ENCODE measurements at regions not wholly inside any gene's neighbourhood (a gene's known extent, or its start where the extent isn't known, plus 50 kb on each side); places are given as distances from the start of the nearest gene placed in this dataset.

GRCh38 chr2:59777120-59777519, 776.3 kb downstream of the BCL11A start:
- no peaks in the 10 kb centered on the region for H3K27me3 ChIP-seq (ENCODE audit: control insufficient read depth in 2 of 2, insufficient read depth in 1 of 2, low read length in 1 of 2)
- H3K4me3 ChIP-seq (ENCODE audit: low read length in 2 of 2): no peak overlapping the region
- DNase-seq (ENCODE audit: low read depth in 6 of 9, low spot score in 9 of 9): no peak
- H3K36me3 ChIP-seq (ENCODE audit: control insufficient read depth in 2 of 2, insufficient read depth in 2 of 2, low read length in 1 of 2): no peaks in the 10 kb centered on the region
- WGBS: 79% methylated on average over 3 of the region's 3 CpGs
- no peak overlapping the region for H3K27ac ChIP-seq (ENCODE audit: low read depth in 1 of 2, low read length in 1 of 2)
- no peaks in the 10 kb centered on the region for H3K9me3 ChIP-seq (ENCODE audit: control insufficient read depth in 2 of 2, insufficient read depth in 1 of 2, low read length in 1 of 2)
- no peaks in the 10 kb centered on the region for H3K4me1 ChIP-seq (ENCODE audit: control insufficient read depth in 2 of 2, insufficient read depth in 2 of 2, low read length in 2 of 2)

GRCh38 chr2:59776726-59777008, 776.8 kb downstream of the BCL11A start:
- Histone ChIP-seq H3K9me3 (ENCODE audit: control insufficient read depth in 2 of 2, insufficient read depth in 1 of 2, low read length in 1 of 2) (no peaks in the 10 kb centered on the region), H3K4me3 (ENCODE audit: low read length in 2 of 2) (no peak overlapping the region), H3K27ac (ENCODE audit: low read depth in 1 of 2, low read length in 1 of 2) (no peak overlapping the region), H3K36me3 (ENCODE audit: control insufficient read depth in 2 of 2, insufficient read depth in 2 of 2, low read length in 1 of 2) (no peaks in the 10 kb centered on the region), H3K27me3 (ENCODE audit: control insufficient read depth in 2 of 2, insufficient read depth in 1 of 2, low read length in 1 of 2) (no peaks in the 10 kb centered on the region), H3K4me1 (ENCODE audit: control insufficient read depth in 2 of 2, insufficient read depth in 2 of 2, low read length in 2 of 2) (no peaks in the 10 kb centered on the region)
- 94% methylated on average over 1 of the region's 1 CpG for WGBS
- DNase-seq (ENCODE audit: low read depth in 6 of 9, low spot score in 9 of 9): no peak

- no peak overlapping the region for H3K27ac ChIP-seq (ENCODE audit: low read depth in 1 of 2, low read length in 1 of 2)
- WGBS: 95% methylated on average over 2 of the region's 2 CpGs
Measured at GRCh38 chr2:59774821-59775433, 778.5 kb downstream of the BCL11A start.

GRCh38 chr2:59770651-59771050, 782.8 kb downstream of the BCL11A start:
- Histone ChIP-seq H3K4me3 (ENCODE audit: low read length in 2 of 2) (no peak overlapping the region), H3K27ac (ENCODE audit: low read depth in 1 of 2, low read length in 1 of 2) (no peak overlapping the region), H3K36me3 (ENCODE audit: control insufficient read depth in 2 of 2, insufficient read depth in 2 of 2, low read length in 1 of 2) (no peaks in the 10 kb centered on the region), H3K27me3 (ENCODE audit: control insufficient read depth in 2 of 2, insufficient read depth in 1 of 2, low read length in 1 of 2) (no peaks in the 10 kb centered on the region), H3K9me3 (ENCODE audit: control insufficient read depth in 2 of 2, insufficient read depth in 1 of 2, low read length in 1 of 2) (no peaks in the 10 kb centered on the region), H3K4me1 (ENCODE audit: control insufficient read depth in 2 of 2, insufficient read depth in 2 of 2, low read length in 2 of 2) (peaks cover 2 to 6% of the 10 kb centered on the region in 2 donors)
- DNase-seq (ENCODE audit: low read depth in 6 of 9, low spot score in 9 of 9): no peak
- WGBS: 97% methylated on average over 2 of the region's 2 CpGs

More at GRCh38 chr2:59774821-59775433, 778.5 kb downstream of the BCL11A start:
- no peak for DNase-seq (ENCODE audit: low read depth in 6 of 9, low spot score in 9 of 9)
- no peaks in the 10 kb centered on the region for H3K27me3 ChIP-seq (ENCODE audit: control insufficient read depth in 2 of 2, insufficient read depth in 1 of 2, low read length in 1 of 2)
- H3K4me3 ChIP-seq (ENCODE audit: low read length in 2 of 2): no peak overlapping the region
- H3K4me1 ChIP-seq (ENCODE audit: control insufficient read depth in 2 of 2, insufficient read depth in 2 of 2, low read length in 2 of 2): peaks cover 0 to 2% of the 10 kb centered on the region in 2 donors
- no peaks in the 10 kb centered on the region for H3K36me3 ChIP-seq (ENCODE audit: control insufficient read depth in 2 of 2, insufficient read depth in 2 of 2, low read length in 1 of 2)
- H3K9me3 ChIP-seq (ENCODE audit: control insufficient read depth in 2 of 2, insufficient read depth in 1 of 2, low read length in 1 of 2): no peaks in the 10 kb centered on the region

- Histone ChIP-seq H3K27me3 (ENCODE audit: control insufficient read depth in 2 of 2, insufficient read depth in 1 of 2, low read length in 1 of 2) (no peaks in the 10 kb centered on the region), H3K9me3 (ENCODE audit: control insufficient read depth in 2 of 2, insufficient read depth in 1 of 2, low read length in 1 of 2) (no peaks in the 10 kb centered on the region), H3K4me3 (ENCODE audit: low read length in 2 of 2) (no peak overlapping the region), H3K36me3 (ENCODE audit: control insufficient read depth in 2 of 2, insufficient read depth in 2 of 2, low read length in 1 of 2) (no peaks in the 10 kb centered on the region), H3K27ac (ENCODE audit: low read depth in 1 of 2, low read length in 1 of 2) (no peak overlapping the region), H3K4me1 (ENCODE audit: control insufficient read depth in 2 of 2, insufficient read depth in 2 of 2, low read length in 2 of 2) (no peaks in the 10 kb centered on the region)
- DNase-seq (ENCODE audit: low read depth in 6 of 9, low spot score in 9 of 9): peak in 1 of 9 donors; percentile 5
- 100% methylated on average over 1 of the region's 1 CpG for WGBS
Measured at GRCh38 chr2:59761966-59762365, 791.5 kb downstream of the BCL11A start.

- 99% methylated on average over 5 of the region's 5 CpGs for WGBS
- no peak for DNase-seq (ENCODE audit: low read depth in 6 of 9, low spot score in 9 of 9)
- no peaks in the 10 kb centered on the region for H3K27me3 ChIP-seq (ENCODE audit: control insufficient read depth in 2 of 2, insufficient read depth in 1 of 2, low read length in 1 of 2)
- no peak overlapping the region for H3K4me3 ChIP-seq (ENCODE audit: low read length in 2 of 2)
- no peak overlapping the region for H3K27ac ChIP-seq (ENCODE audit: low read depth in 1 of 2, low read length in 1 of 2)
- no peaks in the 10 kb centered on the region for H3K9me3 ChIP-seq (ENCODE audit: control insufficient read depth in 2 of 2, insufficient read depth in 1 of 2, low read length in 1 of 2)
- no peaks in the 10 kb centered on the region for H3K4me1 ChIP-seq (ENCODE audit: control insufficient read depth in 2 of 2, insufficient read depth in 2 of 2, low read length in 2 of 2)
- no peaks in the 10 kb centered on the region for H3K36me3 ChIP-seq (ENCODE audit: control insufficient read depth in 2 of 2, insufficient read depth in 2 of 2, low read length in 1 of 2)
Measured at GRCh38 chr2:59756150-59756549, 797.3 kb downstream of the BCL11A start.

- DNase-seq (ENCODE audit: low read depth in 6 of 9, low spot score in 9 of 9): no peak
- WGBS: 96% methylated on average over 9 of the region's 9 CpGs
Measured at GRCh38 chr2:59754011-59754735, 799.3 kb downstream of the BCL11A start.

GRCh38 chr2:59752512-59752911, 800.9 kb downstream of the BCL11A start:
- Histone ChIP-seq H3K4me3 (ENCODE audit: low read length in 2 of 2) (no peak overlapping the region), H3K27me3 (ENCODE audit: control insufficient read depth in 2 of 2, insufficient read depth in 1 of 2, low read length in 1 of 2) (no peaks in the 10 kb centered on the region), H3K27ac (ENCODE audit: low read depth in 1 of 2, low read length in 1 of 2) (no peak overlapping the region), H3K36me3 (ENCODE audit: control insufficient read depth in 2 of 2, insufficient read depth in 2 of 2, low read length in 1 of 2) (no peaks in the 10 kb centered on the region), H3K4me1 (ENCODE audit: control insufficient read depth in 2 of 2, insufficient read depth in 2 of 2, low read length in 2 of 2) (no peaks in the 10 kb centered on the region), H3K9me3 (ENCODE audit: control insufficient read depth in 2 of 2, insufficient read depth in 1 of 2, low read length in 1 of 2) (no peaks in the 10 kb centered on the region)
- DNase-seq (ENCODE audit: low read depth in 6 of 9, low spot score in 9 of 9): no peak
- 95% methylated on average over 1 of the region's 1 CpG for WGBS

More at GRCh38 chr2:59754011-59754735, 799.3 kb downstream of the BCL11A start:
- Histone ChIP-seq H3K36me3 (ENCODE audit: control insufficient read depth in 2 of 2, insufficient read depth in 2 of 2, low read length in 1 of 2) (no peaks in the 10 kb centered on the region), H3K27me3 (ENCODE audit: control insufficient read depth in 2 of 2, insufficient read depth in 1 of 2, low read length in 1 of 2) (no peaks in the 10 kb centered on the region), H3K9me3 (ENCODE audit: control insufficient read depth in 2 of 2, insufficient read depth in 1 of 2, low read length in 1 of 2) (no peaks in the 10 kb centered on the region), H3K27ac (ENCODE audit: low read depth in 1 of 2, low read length in 1 of 2) (no peak overlapping the region), H3K4me3 (ENCODE audit: low read length in 2 of 2) (no peak overlapping the region), H3K4me1 (ENCODE audit: control insufficient read depth in 2 of 2, insufficient read depth in 2 of 2, low read length in 2 of 2) (no peaks in the 10 kb centered on the region)

- DNase-seq (ENCODE audit: low read depth in 6 of 9, low spot score in 9 of 9): peak in 2 of 9 donors; percentile 17 to 18
- no peaks in the 10 kb centered on the region for H3K9me3 ChIP-seq (ENCODE audit: control insufficient read depth in 2 of 2, insufficient read depth in 1 of 2, low read length in 1 of 2)
- H3K36me3 ChIP-seq (ENCODE audit: control insufficient read depth in 2 of 2, insufficient read depth in 2 of 2, low read length in 1 of 2): no peaks in the 10 kb centered on the region
- no peaks in the 10 kb centered on the region for H3K27me3 ChIP-seq (ENCODE audit: control insufficient read depth in 2 of 2, insufficient read depth in 1 of 2, low read length in 1 of 2)
- H3K27ac ChIP-seq (ENCODE audit: low read depth in 1 of 2, low read length in 1 of 2): no peak overlapping the region
- WGBS: 90% methylated on average over 2 of the region's 2 CpGs
- H3K4me3 ChIP-seq (ENCODE audit: low read length in 2 of 2): no peak overlapping the region
- H3K4me1 ChIP-seq (ENCODE audit: control insufficient read depth in 2 of 2, insufficient read depth in 2 of 2, low read length in 2 of 2): no peaks in the 10 kb centered on the region
Measured at GRCh38 chr2:59752071-59752470, 801.4 kb downstream of the BCL11A start.
